ENCODE measurements at regions not wholly inside any gene's neighbourhood (a gene's known extent, or its start where the extent isn't known, plus 50 kb on each side); places are given as distances from the start of the nearest gene placed in this dataset.

- no peak for DNase-seq
- H3K4me1 ChIP-seq (ENCODE audit: control extremely low read depth in 1 of 4, control insufficient read depth in 4 of 4, insufficient read depth in 4 of 4, low read length in 3 of 4) = no peaks in the 10 kb centered on the region
- H3K4me3 ChIP-seq (ENCODE audit: control insufficient read depth in 1 of 7, extremely low read depth in 1 of 7, insufficient read depth in 4 of 7, low read depth in 2 of 7, low read length in 6 of 7) = no peak overlapping the region
- ChIA-PET CTCF (no interaction called here), POLR2A (no interaction called here)
- WGBS (ENCODE audit: insufficient coverage) = no CpG with 5 or more reads among the region's 2 CpGs
- no peak overlapping the region for H3K27ac ChIP-seq (ENCODE audit: insufficient read depth in 1 of 2, low read depth in 1 of 2, low read length in 2 of 2, poor library complexity in 1 of 2, severe bottlenecking in 2 of 2)
- H3K27me3 ChIP-seq (replicated peaks in 2 of 5; ENCODE audit: control insufficient read depth in 4 of 5, insufficient read depth in 5 of 5, low read length in 4 of 5) = no peaks in the 10 kb centered on the region
- peaks cover 0 to 4% (median 0%) of the 10 kb centered on the region in 5 experiments for H3K9me3 ChIP-seq (ENCODE audit: control extremely low read depth in 1 of 5, control insufficient read depth in 4 of 5, insufficient read depth in 2 of 5, low read depth in 1 of 5, low read length in 4 of 5)
- H3K36me3 ChIP-seq (ENCODE audit: control insufficient read depth in 4 of 4, insufficient read depth in 4 of 4, low read length in 3 of 4) = peaks cover 0 to 1% (median 0%) of the 10 kb centered on the region in 4 experiments
Measured at GRCh38 chr3:168419091-168419490, 323.4 kb upstream of the GOLIM4 start.

DNA sequence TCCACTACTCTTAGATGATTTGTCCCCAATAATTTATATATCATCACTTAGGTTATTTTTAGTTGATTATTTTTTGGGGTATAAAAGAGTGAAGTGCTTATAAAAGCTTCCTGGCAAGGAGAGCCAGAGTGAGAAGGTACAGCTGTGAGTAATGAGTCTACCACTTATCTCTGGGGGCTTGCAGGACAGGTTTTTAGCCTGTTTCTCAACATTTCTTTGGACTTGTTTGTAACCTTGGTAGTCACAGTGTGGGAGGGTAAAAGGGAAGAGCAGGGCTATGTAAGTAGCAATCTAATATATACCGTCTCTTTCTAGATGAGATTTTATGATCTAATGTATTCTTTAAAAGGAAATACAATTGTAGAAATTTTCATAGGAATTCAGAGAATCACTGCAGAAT is 321.3 kb upstream of the GOLIM4 start:
- Histone ChIP-seq H3K4me3 (ENCODE audit: control insufficient read depth in 1 of 7, extremely low read depth in 1 of 7, insufficient read depth in 4 of 7, low read depth in 2 of 7, low read length in 6 of 7) (no peak overlapping the region), H3K27me3 (replicated peaks in 2 of 5; ENCODE audit: control insufficient read depth in 4 of 5, insufficient read depth in 5 of 5, low read length in 4 of 5) (no peaks in the 10 kb centered on the region), H3K4me1 (ENCODE audit: control extremely low read depth in 1 of 4, control insufficient read depth in 4 of 4, insufficient read depth in 4 of 4, low read length in 3 of 4) (no peaks in the 10 kb centered on the region), H3K36me3 (ENCODE audit: control insufficient read depth in 4 of 4, insufficient read depth in 4 of 4, low read length in 3 of 4) (peaks cover 0 to 1% (median 0%) of the 10 kb centered on the region in 4 experiments), H3K9me3 (ENCODE audit: control extremely low read depth in 1 of 5, control insufficient read depth in 4 of 5, insufficient read depth in 2 of 5, low read depth in 1 of 5, low read length in 4 of 5) (peaks cover 0 to 4% (median 0%) of the 10 kb centered on the region in 5 experiments), H3K27ac (ENCODE audit: insufficient read depth in 1 of 2, low read depth in 1 of 2, low read length in 2 of 2, poor library complexity in 1 of 2, severe bottlenecking in 2 of 2) (no peak overlapping the region)
- no CpG with 5 or more reads among the region's 1 CpG for WGBS (ENCODE audit: insufficient coverage)
- CTCF ChIA-PET = no interaction called here
- DNase-seq = no peak
- POLR2A ChIA-PET = no interaction called here

DNA sequence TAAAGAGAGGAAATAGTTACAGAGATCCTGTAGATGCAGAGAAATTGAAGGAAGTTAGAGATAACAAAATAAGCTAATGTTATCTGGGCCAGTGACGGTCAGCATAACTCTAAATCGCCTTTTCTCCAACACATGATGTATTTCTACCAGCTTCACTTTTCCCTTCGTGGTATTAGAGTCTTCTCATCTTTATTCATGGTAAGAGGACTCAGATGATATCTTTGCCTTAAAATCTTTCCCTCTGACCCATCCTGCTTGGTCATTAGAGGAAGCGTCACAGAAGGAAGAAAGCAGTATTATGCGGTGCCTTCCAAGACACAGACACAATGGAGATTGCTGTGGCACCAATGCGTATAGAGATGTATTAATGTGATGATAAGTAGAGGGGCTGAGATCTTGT is 320.7 kb upstream of the GOLIM4 start:
- no peak for DNase-seq
- POLR2A ChIA-PET = no interaction called here
- H3K4me1 ChIP-seq (ENCODE audit: control extremely low read depth in 1 of 4, control insufficient read depth in 4 of 4, insufficient read depth in 4 of 4, low read length in 3 of 4) = no peaks in the 10 kb centered on the region
- no peaks in the 10 kb centered on the region for H3K27me3 ChIP-seq (replicated peaks in 2 of 5; ENCODE audit: control insufficient read depth in 4 of 5, insufficient read depth in 5 of 5, low read length in 4 of 5)
- no peak overlapping the region for H3K27ac ChIP-seq (ENCODE audit: insufficient read depth in 1 of 2, low read depth in 1 of 2, low read length in 2 of 2, poor library complexity in 1 of 2, severe bottlenecking in 2 of 2)
- CTCF ChIA-PET = interaction anchor here (1.2 kb wide), 1 partner anchor 12 kb away, joined by 3 read pairs; no protein-coding TSS in a partner anchor
- WGBS (ENCODE audit: insufficient coverage) = no CpG with 5 or more reads among the region's 6 CpGs
- no peak overlapping the region for H3K4me3 ChIP-seq (ENCODE audit: control insufficient read depth in 1 of 7, extremely low read depth in 1 of 7, insufficient read depth in 4 of 7, low read depth in 2 of 7, low read length in 6 of 7)
- H3K9me3 ChIP-seq (ENCODE audit: control extremely low read depth in 1 of 5, control insufficient read depth in 4 of 5, insufficient read depth in 2 of 5, low read depth in 1 of 5, low read length in 4 of 5) = peaks cover 0 to 4% (median 0%) of the 10 kb centered on the region in 5 experiments
- H3K36me3 ChIP-seq (ENCODE audit: control insufficient read depth in 4 of 4, insufficient read depth in 4 of 4, low read length in 3 of 4) = peaks cover 0 to 1% (median 0%) of the 10 kb centered on the region in 4 experiments

DNA sequence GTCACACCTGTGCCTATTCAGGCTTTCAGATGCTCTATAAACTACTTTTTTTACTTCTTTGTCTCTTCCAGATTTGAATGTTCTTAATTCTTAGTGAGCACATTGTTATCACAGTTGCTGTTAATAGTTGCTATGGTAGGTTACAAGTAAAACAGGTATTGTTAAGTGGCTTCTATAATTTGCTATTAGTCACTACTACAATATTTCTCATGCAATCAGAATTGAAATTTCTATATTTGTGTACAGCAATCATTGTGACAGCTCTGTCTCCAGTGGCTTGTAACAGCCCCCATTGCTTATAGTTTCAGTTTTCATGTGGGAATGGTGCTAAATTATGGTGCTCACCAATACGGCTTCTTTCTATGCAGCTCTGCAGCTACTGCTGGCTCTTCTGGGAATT is 318.4 kb upstream of the GOLIM4 start:
- Histone ChIP-seq H3K4me3 (ENCODE audit: control insufficient read depth in 1 of 7, extremely low read depth in 1 of 7, insufficient read depth in 4 of 7, low read depth in 2 of 7, low read length in 6 of 7) (no peak overlapping the region), H3K9me3 (ENCODE audit: control extremely low read depth in 1 of 5, control insufficient read depth in 4 of 5, insufficient read depth in 2 of 5, low read depth in 1 of 5, low read length in 4 of 5) (peaks cover 0 to 7% (median 0%) of the 10 kb centered on the region in 5 experiments), H3K27ac (ENCODE audit: insufficient read depth in 1 of 2, low read depth in 1 of 2, low read length in 2 of 2, poor library complexity in 1 of 2, severe bottlenecking in 2 of 2) (no peak overlapping the region), H3K36me3 (ENCODE audit: control insufficient read depth in 4 of 4, insufficient read depth in 4 of 4, low read length in 3 of 4) (no peaks in the 10 kb centered on the region), H3K4me1 (ENCODE audit: control extremely low read depth in 1 of 4, control insufficient read depth in 4 of 4, insufficient read depth in 4 of 4, low read length in 3 of 4) (no peaks in the 10 kb centered on the region), H3K27me3 (replicated peaks in 2 of 5; ENCODE audit: control insufficient read depth in 4 of 5, insufficient read depth in 5 of 5, low read length in 4 of 5) (no peaks in the 10 kb centered on the region)
- ChIA-PET POLR2A (no interaction called here), CTCF (no interaction called here)
- DNase-seq = no peak
- 88% methylated on average over 1 of the region's 1 CpG for WGBS (ENCODE audit: insufficient coverage)

- Histone ChIP-seq H3K27ac (ENCODE audit: insufficient read depth in 1 of 2, low read depth in 1 of 2, low read length in 2 of 2, poor library complexity in 1 of 2, severe bottlenecking in 2 of 2) (no peak overlapping the region), H3K36me3 (ENCODE audit: control insufficient read depth in 4 of 4, insufficient read depth in 4 of 4, low read length in 3 of 4) (peaks cover 0 to 2% (median 0%) of the 10 kb centered on the region in 4 experiments), H3K9me3 (ENCODE audit: control extremely low read depth in 1 of 5, control insufficient read depth in 4 of 5, insufficient read depth in 2 of 5, low read depth in 1 of 5, low read length in 4 of 5) (peaks cover 0 to 7% (median 0%) of the 10 kb centered on the region in 5 experiments), H3K4me1 (ENCODE audit: control extremely low read depth in 1 of 4, control insufficient read depth in 4 of 4, insufficient read depth in 4 of 4, low read length in 3 of 4) (no peaks in the 10 kb centered on the region), H3K4me3 (ENCODE audit: control insufficient read depth in 1 of 7, extremely low read depth in 1 of 7, insufficient read depth in 4 of 7, low read depth in 2 of 7, low read length in 6 of 7) (no peak overlapping the region), H3K27me3 (replicated peaks in 2 of 5; ENCODE audit: control insufficient read depth in 4 of 5, insufficient read depth in 5 of 5, low read length in 4 of 5) (no peaks in the 10 kb centered on the region)
- POLR2A ChIA-PET = no interaction called here
- CTCF ChIA-PET = interaction anchor here (1.3 kb wide), 1 partner anchor 23 kb away, joined by 3 read pairs; no protein-coding TSS in a partner anchor
- DNase-seq = no peak
Measured at GRCh38 chr3:168407381-168407780, 311.7 kb upstream of the GOLIM4 start.

DNA sequence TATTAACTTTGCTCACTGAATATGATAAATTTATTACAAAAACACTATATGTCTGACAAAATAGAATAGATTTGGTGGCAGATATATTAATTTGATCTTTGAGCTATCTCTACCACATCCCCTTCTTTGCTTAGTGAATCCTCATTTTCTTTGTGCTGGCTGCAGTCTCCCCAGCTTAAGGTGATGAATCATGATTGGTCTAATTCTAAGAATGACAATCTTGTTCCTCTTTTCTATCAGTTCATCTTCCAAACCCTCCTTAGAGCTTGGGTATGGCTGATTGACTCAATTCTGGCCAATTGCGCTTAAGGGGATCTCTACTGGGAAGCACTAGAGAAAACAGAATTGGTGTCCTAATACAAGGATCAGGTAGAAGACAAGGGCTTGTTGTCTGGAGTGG is 309.6 kb upstream of the GOLIM4 start:
- WGBS (ENCODE audit: insufficient coverage) = 100% methylated on average over 1 of the region's 1 CpG
- POLR2A ChIA-PET = no interaction called here
- CTCF ChIA-PET = interaction anchor here (0.9 kb wide), 1 partner anchor 10 kb away, joined by 4 read pairs; no protein-coding TSS in a partner anchor
- peaks cover 0 to 2% (median 0%) of the 10 kb centered on the region in 4 experiments for H3K36me3 ChIP-seq (ENCODE audit: control insufficient read depth in 4 of 4, insufficient read depth in 4 of 4, low read length in 3 of 4)
- no peaks in the 10 kb centered on the region for H3K27me3 ChIP-seq (replicated peaks in 2 of 5; ENCODE audit: control insufficient read depth in 4 of 5, insufficient read depth in 5 of 5, low read length in 4 of 5)
- DNase-seq = peak in 2 of 3 donors; percentile 58 to 75
- no peak overlapping the region for H3K27ac ChIP-seq (ENCODE audit: insufficient read depth in 1 of 2, low read depth in 1 of 2, low read length in 2 of 2, poor library complexity in 1 of 2, severe bottlenecking in 2 of 2)
- no peak overlapping the region for H3K4me3 ChIP-seq (ENCODE audit: control insufficient read depth in 1 of 7, extremely low read depth in 1 of 7, insufficient read depth in 4 of 7, low read depth in 2 of 7, low read length in 6 of 7)
- H3K4me1 ChIP-seq (ENCODE audit: control extremely low read depth in 1 of 4, control insufficient read depth in 4 of 4, insufficient read depth in 4 of 4, low read length in 3 of 4) = no peaks in the 10 kb centered on the region
- H3K9me3 ChIP-seq (ENCODE audit: control extremely low read depth in 1 of 5, control insufficient read depth in 4 of 5, insufficient read depth in 2 of 5, low read depth in 1 of 5, low read length in 4 of 5) = peaks cover 0 to 7% (median 0%) of the 10 kb centered on the region in 5 experiments

DNA sequence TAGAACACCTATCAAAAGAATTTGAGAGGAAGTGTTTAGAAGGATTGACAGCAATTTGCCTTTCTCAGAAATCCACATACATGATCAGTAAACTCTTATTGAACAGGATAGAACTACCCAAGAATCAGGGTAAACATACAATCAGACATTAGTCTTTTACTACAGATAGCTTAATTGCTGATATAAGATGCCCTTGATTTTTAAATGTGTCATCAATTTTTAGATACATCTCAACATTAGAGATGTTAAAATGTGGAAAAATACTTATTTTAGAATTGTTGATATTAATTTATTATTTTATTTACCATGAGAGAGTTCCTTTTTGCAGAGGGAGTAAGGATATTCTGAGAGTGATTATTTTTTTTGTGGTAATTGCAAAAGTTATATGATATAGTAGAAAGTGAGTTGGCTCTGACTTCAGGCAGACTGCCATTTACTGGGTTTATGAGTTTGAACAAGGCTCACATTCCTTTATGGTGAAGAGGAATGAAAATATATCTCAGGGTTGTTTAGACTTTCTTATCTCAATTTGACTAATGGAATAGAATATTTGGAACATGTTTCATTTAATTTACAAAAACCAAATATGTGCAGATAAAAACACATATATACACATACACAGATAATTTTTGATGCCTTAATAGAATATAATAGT is 302.8 kb upstream of the GOLIM4 start:
- Histone ChIP-seq H3K4me1 (ENCODE audit: control extremely low read depth in 1 of 4, control insufficient read depth in 4 of 4, insufficient read depth in 4 of 4, low read length in 3 of 4) (no peaks in the 10 kb centered on the region), H3K36me3 (ENCODE audit: control insufficient read depth in 4 of 4, insufficient read depth in 4 of 4, low read length in 3 of 4) (peaks cover 0 to 2% (median 0%) of the 10 kb centered on the region in 4 experiments), H3K27ac (ENCODE audit: insufficient read depth in 1 of 2, low read depth in 1 of 2, low read length in 2 of 2, poor library complexity in 1 of 2, severe bottlenecking in 2 of 2) (no peak overlapping the region), H3K9me3 (ENCODE audit: control extremely low read depth in 1 of 5, control insufficient read depth in 4 of 5, insufficient read depth in 2 of 5, low read depth in 1 of 5, low read length in 4 of 5) (no peaks in the 10 kb centered on the region), H3K27me3 (replicated peaks in 2 of 5; ENCODE audit: control insufficient read depth in 4 of 5, insufficient read depth in 5 of 5, low read length in 4 of 5) (no peaks in the 10 kb centered on the region), H3K4me3 (ENCODE audit: control insufficient read depth in 1 of 7, extremely low read depth in 1 of 7, insufficient read depth in 4 of 7, low read depth in 2 of 7, low read length in 6 of 7) (no peak overlapping the region)
- ChIA-PET CTCF (interaction anchor here (1.1 kb wide), 1 partner anchor 8 kb away, joined by 3 read pairs; no protein-coding TSS in a partner anchor), POLR2A (no interaction called here)
- DNase-seq = no peak

Data from common myeloid progenitor, CD34-positive (primary cell).